Pancreas (tissue), 10 donors: ENCODE measurements at regions not wholly inside any gene's neighbourhood (a gene's known extent, or its start where the extent isn't known, plus 50 kb on each side); places are given as distances from the start of the nearest gene placed in this dataset.

ENCODE experiments used
- ATAC-seq, 4 donors: fragments of 200-7000 bp; cut with Tn5 transposase; one replicate each; pipeline versions ENCODE4 v1.8.0 to v1.9.1; 2020; ENCODE audit warnings: mild to moderate bottlenecking in 4 of 4, moderate library complexity in 4 of 4
- DNase-seq, 6 donors: peaks; one replicate each; pipeline ENCODE4 v3.0.0-alpha.2; 2020
- FAIRE-seq: peaks from 2 replicates; lab custom pipeline; 2012; peaks lifted over from hg19 to GRCh38; lab: Jason Lieb, UNC
- H3K27ac ChIP-seq, 4 donors: fragments of 200-600 bp; sonication (generic); 1 replicate in 3 of 4; 2 replicates in 1 of 4; pipeline versions ENCODE4 v1.5.0 to v1.8.0; 2020
- H3K27me3 ChIP-seq, 4 donors: fragments of 200-600 bp; one replicate each; pipeline ENCODE4 v1.8.0; 2021
- H3K36me3 ChIP-seq, 3 donors: fragments of 200-600 bp; sonication (generic) in 1 of 3; one replicate each; pipeline versions ENCODE4 v1.5.0 to v1.8.0; 2020 to 2021
- H3K4me1 ChIP-seq, 3 donors: fragments of 200-600 bp; one replicate each; pipeline ENCODE4 v1.8.0; 2021
- H3K4me3 ChIP-seq, 4 donors: fragments of 200-600 bp; sonication (generic) in 2 of 4; one replicate each; pipeline versions ENCODE4 v1.5.0 to v1.8.0; 2020 to 2021
- H3K9me3 ChIP-seq, 4 donors: fragments of 200-600 bp; one replicate each; pipeline ENCODE4 v1.8.0; 2021
- WGBS, 2 donors: extraction: QIAGEN DNeasy Blood & Tissue Kit; methylation state at CpG; one replicate each; pipeline ENCODE4 v1.1.7; 2013; 5-methylcytosine and 5-hydroxymethylcytosine counted together
- intact Hi-C, 3 donors: fragments of 100-400 bp; cut with DNase I; formaldehyde crosslinking; loops; one replicate each; pipeline versions ENCODE4 v1.11.1 to v1.14.2; 2022
- TF ChIP-seq, protein P1 (sequence below), 4 donors: fragments of 200-600 bp; sonication (generic) in 3 of 4; IDR thresholded peaks; one replicate each; pipeline versions ENCODE4 v1.5.0 to v1.8.0; 2021; ENCODE audit warnings: antibody characterized with exemption in 4 of 4
- donor health status: healthy with polysubstance abuse.
- donor health status: DM: no; HTN: no; CAD: no; lungs with moderate emphysema.
- donor health status: DM: no; HTN: no; CAD: no.
- donor health status: control.
- donor health status: control.
- donor health status: Bipolar disorder and iron deficiency.
- donor health status: DM: yes; HTN: yes; CAD: no.
- donor health status: DM: no; HTN: no; CAD: no.
- donor health status: DM: no; HTN: no; CAD: no.
- donor health status: DM: yes; HTN: yes; CAD: no.

DNA sequence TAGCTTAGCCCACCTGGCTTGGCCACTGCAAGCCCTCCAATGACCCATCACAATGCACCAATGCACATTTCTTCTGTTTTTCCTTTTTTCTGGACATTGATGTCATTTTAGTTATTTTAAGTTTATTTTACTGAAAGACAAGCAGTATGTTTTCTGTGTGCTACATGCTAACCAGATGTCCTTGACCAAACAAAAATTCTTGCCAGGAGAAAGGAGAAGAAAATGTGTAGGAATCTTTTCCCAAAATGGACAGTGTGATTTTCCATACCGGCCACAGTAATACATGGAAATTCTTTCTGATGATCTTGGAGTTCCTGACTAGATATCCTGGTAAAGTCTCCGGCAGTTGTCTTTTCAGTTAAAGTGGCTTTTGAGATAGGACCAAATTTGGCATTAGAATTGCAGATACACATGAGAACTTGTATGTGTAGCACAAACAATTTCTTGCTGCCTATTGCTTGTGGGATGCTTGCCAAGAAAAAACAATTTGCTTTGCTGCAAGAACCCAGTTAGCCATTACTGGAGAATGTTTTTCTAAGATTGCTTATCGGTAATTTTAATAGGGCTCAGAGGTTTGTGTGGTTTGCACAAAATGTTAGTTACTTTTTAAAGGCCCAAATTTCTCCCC, 696.5 kb upstream of the CITED2 start:
- intact Hi-C loops, result no loop called here
- peak overlapping the region in 1 of 4 donors; percentile 7 for H3K27ac ChIP-seq
- no peak for FAIRE-seq
- WGBS, 2 donors, result 10 to 12% methylated on average over 3 of the region's 3 CpGs
- peaks cover 11 to 15% (median 12%) of the 10 kb centered on the region in 3 donors for H3K4me1 ChIP-seq
- DNase-seq, result no peak
- TF ChIP-seq, protein P1, sequence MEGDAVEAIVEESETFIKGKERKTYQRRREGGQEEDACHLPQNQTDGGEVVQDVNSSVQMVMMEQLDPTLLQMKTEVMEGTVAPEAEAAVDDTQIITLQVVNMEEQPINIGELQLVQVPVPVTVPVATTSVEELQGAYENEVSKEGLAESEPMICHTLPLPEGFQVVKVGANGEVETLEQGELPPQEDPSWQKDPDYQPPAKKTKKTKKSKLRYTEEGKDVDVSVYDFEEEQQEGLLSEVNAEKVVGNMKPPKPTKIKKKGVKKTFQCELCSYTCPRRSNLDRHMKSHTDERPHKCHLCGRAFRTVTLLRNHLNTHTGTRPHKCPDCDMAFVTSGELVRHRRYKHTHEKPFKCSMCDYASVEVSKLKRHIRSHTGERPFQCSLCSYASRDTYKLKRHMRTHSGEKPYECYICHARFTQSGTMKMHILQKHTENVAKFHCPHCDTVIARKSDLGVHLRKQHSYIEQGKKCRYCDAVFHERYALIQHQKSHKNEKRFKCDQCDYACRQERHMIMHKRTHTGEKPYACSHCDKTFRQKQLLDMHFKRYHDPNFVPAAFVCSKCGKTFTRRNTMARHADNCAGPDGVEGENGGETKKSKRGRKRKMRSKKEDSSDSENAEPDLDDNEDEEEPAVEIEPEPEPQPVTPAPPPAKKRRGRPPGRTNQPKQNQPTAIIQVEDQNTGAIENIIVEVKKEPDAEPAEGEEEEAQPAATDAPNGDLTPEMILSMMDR (IDR thresholded peaks at IDR 0.05), result no peak
- ATAC-seq, result peak in 3 of 4 donors; percentile 50 to 74 (median 67)
- no peaks in the 10 kb centered on the region for H3K36me3 ChIP-seq
- H3K9me3 ChIP-seq, result no peaks in the 10 kb centered on the region
- no peak overlapping the region for H3K4me3 ChIP-seq
- no peaks in the 10 kb centered on the region for H3K27me3 ChIP-seq

DNA sequence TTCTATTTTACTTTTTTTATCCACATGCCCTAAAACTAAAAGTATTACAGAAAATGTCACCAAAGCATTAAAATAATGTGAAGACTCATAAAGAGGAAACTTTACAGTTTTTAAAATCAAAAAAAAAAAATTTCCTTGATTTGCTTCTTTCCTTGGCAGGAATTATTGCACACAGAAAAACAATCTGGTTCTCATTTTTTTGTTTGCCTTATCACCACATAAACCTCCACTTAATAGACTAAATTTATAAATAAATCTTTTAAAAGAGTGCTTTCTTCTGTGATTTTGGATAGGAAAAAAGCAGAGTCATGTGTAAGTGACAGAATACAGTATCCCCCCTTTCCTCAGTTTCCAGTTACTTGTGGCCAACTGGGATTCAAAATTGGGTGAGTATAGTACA, 695.1 kb upstream of the CITED2 start:
- H3K27ac ChIP-seq, result no peak overlapping the region
- no peak overlapping the region for H3K4me3 ChIP-seq
- FAIRE-seq (no peak), DNase-seq (no peak), ATAC-seq (no peak)
- H3K27me3 ChIP-seq, result no peaks in the 10 kb centered on the region
- TF ChIP-seq, protein P1 (IDR thresholded peaks at IDR 0.05), result no peak
- H3K4me1 ChIP-seq, result peaks cover 11 to 15% (median 12%) of the 10 kb centered on the region in 3 donors
- intact Hi-C loops, result no loop called here
- no peaks in the 10 kb centered on the region for H3K9me3 ChIP-seq
- H3K36me3 ChIP-seq, result no peaks in the 10 kb centered on the region

DNA sequence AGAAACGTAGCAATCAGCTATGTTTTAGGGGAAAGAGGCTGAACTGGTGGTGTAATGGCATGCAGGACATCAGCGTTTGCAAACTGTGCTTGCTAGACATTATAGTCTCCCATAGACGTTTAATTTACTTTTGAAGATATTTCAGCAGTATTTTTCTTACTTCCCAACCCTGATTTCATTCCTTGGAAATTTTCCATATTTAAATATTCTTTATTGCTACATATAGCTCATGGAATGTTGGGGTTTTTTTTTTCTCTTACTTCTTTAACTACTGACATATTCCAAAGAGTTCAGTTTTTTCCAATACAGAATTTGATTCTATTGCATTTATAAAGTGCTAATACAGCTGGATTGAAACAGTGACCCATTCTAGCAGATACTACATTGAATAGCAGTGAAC, 694.4 kb upstream of the CITED2 start:
- no peak overlapping the region for H3K4me3 ChIP-seq
- no peaks in the 10 kb centered on the region for H3K9me3 ChIP-seq
- DNase-seq (no peak), FAIRE-seq (no peak), ATAC-seq (no peak)
- no peaks in the 10 kb centered on the region for H3K36me3 ChIP-seq
- TF ChIP-seq, protein P1 (IDR thresholded peaks at IDR 0.05), result no peak
- WGBS, 2 donors, result 75 to 79% methylated on average over 3 of the region's 3 CpGs
- H3K27ac ChIP-seq, result no peak overlapping the region
- H3K27me3 ChIP-seq, result no peaks in the 10 kb centered on the region
- peaks cover 11 to 15% (median 12%) of the 10 kb centered on the region in 3 donors for H3K4me1 ChIP-seq
- intact Hi-C loops, result no loop called here

DNA sequence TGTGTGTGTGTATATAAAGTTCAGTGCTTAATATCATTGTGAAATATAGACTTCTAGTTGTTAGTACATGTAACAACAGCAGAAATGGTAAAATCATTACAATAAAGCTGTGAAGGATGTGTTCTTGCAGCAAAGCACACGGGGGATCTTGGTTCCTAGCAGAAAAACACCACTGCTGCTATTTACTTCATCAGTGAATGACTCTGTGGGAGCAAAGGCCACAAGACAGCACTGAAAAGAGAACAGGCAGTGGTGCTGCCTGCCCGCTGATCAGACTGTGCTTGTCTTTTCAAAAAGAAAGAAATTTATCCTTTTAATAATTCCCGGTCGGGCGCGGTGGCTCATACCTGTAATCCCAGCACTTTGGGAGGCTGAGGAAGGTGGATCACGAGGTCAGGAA, 689.9 kb upstream of the CITED2 start:
- no peak for DNase-seq
- Histone ChIP-seq H3K27ac (no peak overlapping the region), H3K36me3 (no peaks in the 10 kb centered on the region), H3K9me3 (no peaks in the 10 kb centered on the region), H3K4me3 (no peak overlapping the region), H3K4me1 (no peaks in the 10 kb centered on the region), H3K27me3 (no peaks in the 10 kb centered on the region)
- no peak for FAIRE-seq
- intact Hi-C loops, result no loop called here
- no peak for ATAC-seq
- WGBS, 2 donors, result 86 to 93% methylated on average over 7 of the region's 7 CpGs
- TF ChIP-seq, protein P1 (IDR thresholded peaks at IDR 0.05), result no peak

DNA sequence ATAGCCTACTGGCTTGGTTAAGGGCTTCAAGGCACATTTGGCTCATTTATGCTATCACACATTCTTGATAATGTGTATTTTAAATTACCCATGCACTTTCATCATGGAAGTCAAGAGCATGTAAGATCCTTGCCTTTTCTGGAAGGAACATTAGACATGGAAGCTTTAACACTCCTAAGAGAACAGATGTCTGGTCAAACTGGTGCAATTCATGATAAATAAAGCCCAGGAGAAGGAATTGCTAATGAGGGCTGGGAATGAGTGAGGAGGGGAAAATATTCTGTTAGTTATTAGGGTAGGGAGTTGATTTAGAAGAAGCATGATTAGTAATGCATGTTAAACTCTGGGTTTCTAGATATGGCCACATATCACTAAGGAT, 688.6 kb upstream of the CITED2 start:
- no peak for FAIRE-seq
- TF ChIP-seq, protein P1 (IDR thresholded peaks at IDR 0.05), result no peak
- intact Hi-C loops, result no loop called here

More for the DNA sequence above, 688.6 kb upstream of the CITED2 start:
- no peak overlapping the region for H3K27ac ChIP-seq
- no peak overlapping the region for H3K4me3 ChIP-seq
- no peaks in the 10 kb centered on the region for H3K36me3 ChIP-seq
- ATAC-seq (no peak), DNase-seq (no peak)
- H3K27me3 ChIP-seq, result no peaks in the 10 kb centered on the region
- H3K9me3 ChIP-seq, result no peaks in the 10 kb centered on the region
- no peaks in the 10 kb centered on the region for H3K4me1 ChIP-seq
